ENCODE measurements at regions not wholly inside any gene's neighbourhood (a gene's known extent, or its start where the extent isn't known, plus 50 kb on each side); places are given as distances from the start of the nearest gene placed in this dataset.

- ChIA-PET POLR2A (no interaction called here), CTCF (no interaction called here)
- Histone ChIP-seq H3K4me1 (ENCODE audit: control insufficient read depth, extremely low read depth, insufficient read depth, low read length) (no peaks in the 10 kb centered on the region), H4K20me1 (replicated peaks; ENCODE audit: control insufficient read depth, extremely low read depth, insufficient read depth, low read length) (no peaks in the 10 kb centered on the region), H3K36me3 (ENCODE audit: control insufficient read depth in 2 of 2, extremely low read depth in 1 of 2, insufficient read depth in 2 of 2, low read length in 2 of 2) (no peaks in the 10 kb centered on the region), H3K9me1 (replicated peaks; ENCODE audit: control insufficient read depth, extremely low read depth, insufficient read depth, low read length) (no peaks in the 10 kb centered on the region), H3K9ac (replicated peaks; ENCODE audit: extremely low read depth, insufficient read depth, low read length) (no peak overlapping the region), H3K9me3 (replicated peaks; ENCODE audit: control insufficient read depth, insufficient read depth, low read length) (no peaks in the 10 kb centered on the region), H3K27me3 (ENCODE audit: control insufficient read depth in 2 of 2, insufficient read depth in 2 of 2, low read length in 2 of 2) (no peaks in the 10 kb centered on the region), H3K79me2 (ENCODE audit: control insufficient read depth, insufficient read depth, low read length) (no peaks in the 10 kb centered on the region), H3K27ac (ENCODE audit: insufficient read depth, low read depth, low read length) (no peak overlapping the region), H3K4me2 (ENCODE audit: insufficient read depth, low read length) (no peak overlapping the region), H2AFZ (ENCODE audit: low read depth, low read length) (no peak overlapping the region), H3K4me3 (replicated peaks in 1 of 3; ENCODE audit: insufficient read depth in 1 of 3, low read depth in 1 of 3, low read length in 3 of 3) (no peak overlapping the region)
- BruUV-seq (replicated peaks) = no TSS peak
- intact Hi-C loops (cut with micrococcal nuclease) = no loop called here
- TF ChIP-seq EZH2 (IDR thresholded peaks at IDR 0.05; ENCODE audit: borderline replicate concordance, low read depth, low read length, severe bottlenecking) (no peak), FOS (IDR thresholded peaks at IDR 0.05; ENCODE audit: borderline replicate concordance, insufficient read depth, low read length) (no peak), POLR2AphosphoS5 (IDR thresholded peaks at IDR 0.05; ENCODE audit: insufficient read depth, low read depth, low read length) (no peak), MYC (IDR thresholded peaks at IDR 0.05; ENCODE audit: low read depth, low read length) (no peak), GATA2 (IDR thresholded peaks at IDR 0.05; ENCODE audit: insufficient read depth, insufficient read length, low read depth, low read length) (no peak), JUN (IDR thresholded peaks at IDR 0.05; ENCODE audit: borderline replicate concordance, insufficient read depth, insufficient read length, low read depth) (no peak)
- TF ChIP-seq, protein P1, sequence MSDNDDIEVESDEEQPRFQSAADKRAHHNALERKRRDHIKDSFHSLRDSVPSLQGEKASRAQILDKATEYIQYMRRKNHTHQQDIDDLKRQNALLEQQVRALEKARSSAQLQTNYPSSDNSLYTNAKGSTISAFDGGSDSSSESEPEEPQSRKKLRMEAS (IDR thresholded peaks at IDR 0.05; ENCODE audit: insufficient read depth, insufficient read length) = no peak
- TF ChIP-seq, protein P2, sequence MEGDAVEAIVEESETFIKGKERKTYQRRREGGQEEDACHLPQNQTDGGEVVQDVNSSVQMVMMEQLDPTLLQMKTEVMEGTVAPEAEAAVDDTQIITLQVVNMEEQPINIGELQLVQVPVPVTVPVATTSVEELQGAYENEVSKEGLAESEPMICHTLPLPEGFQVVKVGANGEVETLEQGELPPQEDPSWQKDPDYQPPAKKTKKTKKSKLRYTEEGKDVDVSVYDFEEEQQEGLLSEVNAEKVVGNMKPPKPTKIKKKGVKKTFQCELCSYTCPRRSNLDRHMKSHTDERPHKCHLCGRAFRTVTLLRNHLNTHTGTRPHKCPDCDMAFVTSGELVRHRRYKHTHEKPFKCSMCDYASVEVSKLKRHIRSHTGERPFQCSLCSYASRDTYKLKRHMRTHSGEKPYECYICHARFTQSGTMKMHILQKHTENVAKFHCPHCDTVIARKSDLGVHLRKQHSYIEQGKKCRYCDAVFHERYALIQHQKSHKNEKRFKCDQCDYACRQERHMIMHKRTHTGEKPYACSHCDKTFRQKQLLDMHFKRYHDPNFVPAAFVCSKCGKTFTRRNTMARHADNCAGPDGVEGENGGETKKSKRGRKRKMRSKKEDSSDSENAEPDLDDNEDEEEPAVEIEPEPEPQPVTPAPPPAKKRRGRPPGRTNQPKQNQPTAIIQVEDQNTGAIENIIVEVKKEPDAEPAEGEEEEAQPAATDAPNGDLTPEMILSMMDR (IDR thresholded peaks at IDR 0.05; ENCODE audit: extremely low read depth in 1 of 2, insufficient read depth in 1 of 2, low read depth in 1 of 2, low read length in 2 of 2) = no peak
- DNase-seq (ENCODE audit: low read depth, low spot score) = no peak
- no peak for FAIRE-seq
- dilution Hi-C loops (cut with MboI; ENCODE audit: extremely low pct_ligation_motif_present, low sequenced_read_pairs) = no loop called here
These were observed 1908.1 kb upstream of the SEL1L start for GRCh38 chr14:83441801-83442200.
